Type B pancreatic cell (in vitro differentiated cells): ENCODE measurements at regions not wholly inside any gene's neighbourhood (a gene's known extent, or its start where the extent isn't known, plus 50 kb on each side); places are given as distances from the start of the nearest gene placed in this dataset.
"Not testable (repeated sequence)": the region's sequence is repeated elsewhere in the genome, so short reads cannot be mapped to it uniquely, and the experiment has no call there.

Source experiments
- DNase-seq: peaks from one replicate; pipeline ENCODE4 v3.0.0; 2021; ENCODE audit warnings: mixed read lengths; ENCODE audit not compliant: unreplicated experiment; ENCODE audit errors: extremely low spot score
- H3K27ac Mint-ChIP-seq: 2 replicates; pipeline ENCODE4 v1.8.0; 2021; ENCODE audit warnings: mild to moderate bottlenecking, mixed read lengths
- H3K27me3 Mint-ChIP-seq: 2 replicates; pipeline ENCODE4 v1.8.0; 2021; ENCODE audit warnings: mixed read lengths
- H3K36me3 Mint-ChIP-seq: 2 replicates; pipeline ENCODE4 v1.8.0; 2021; ENCODE audit warnings: mixed read lengths
- H3K4me1 Mint-ChIP-seq: one replicate; pipeline ENCODE4 v1.8.0; 2021; ENCODE audit warnings: mixed read lengths; ENCODE audit not compliant: unreplicated experiment
- H3K4me3 Mint-ChIP-seq: 2 replicates; pipeline ENCODE4 v1.8.0; 2021; ENCODE audit warnings: mild to moderate bottlenecking, mixed read lengths
- H3K9me3 Mint-ChIP-seq: 2 replicates; pipeline ENCODE4 v1.8.0; 2021; ENCODE audit warnings: mixed read lengths
- CTCF ChIP-seq: fragments of 200-600 bp; sonication (generic); conservative IDR thresholded peaks from 2 replicates; pipeline ENCODE4 v1.5.0; 2021; ENCODE audit warnings: antibody characterized with exemption, mild to moderate bottlenecking

GRCh38 chr12:124136796-124137195, 158.1 kb upstream of the RFLNA start:
- Mint-ChIP-seq H3K9me3 (peaks cover 7% of the 10 kb centered on the region), H3K4me1 (peaks cover 24% of the 10 kb centered on the region)
- TF ChIP-seq CTCF = no peak

DNA sequence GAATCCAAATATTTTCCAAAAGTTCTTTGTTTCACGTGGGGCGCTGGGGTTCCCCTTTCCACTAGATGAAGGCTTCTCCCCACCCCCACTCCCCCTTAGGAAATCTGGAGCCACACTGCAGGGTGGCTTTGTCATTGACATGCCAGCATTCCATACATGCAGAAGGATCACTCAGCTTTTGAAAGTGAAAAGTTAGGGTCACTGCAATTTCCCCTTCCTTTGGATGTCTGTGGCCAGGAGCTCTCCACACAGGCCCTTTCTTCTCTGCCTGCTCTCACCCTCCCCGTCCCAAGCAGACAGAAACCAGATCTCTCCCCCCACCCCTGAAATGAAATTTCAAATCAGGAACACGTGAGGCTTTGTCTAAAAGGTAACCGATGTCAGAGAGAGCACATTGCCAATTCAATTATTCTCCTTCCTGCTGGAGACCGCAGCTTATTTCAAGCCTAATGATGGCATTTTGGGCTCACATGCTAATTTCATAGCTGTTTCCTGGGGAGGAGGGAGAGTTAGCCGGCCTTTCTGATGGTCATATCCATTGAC, 153.9 kb upstream of the RFLNA start:
- Mint-ChIP-seq H3K4me3 (peak overlapping the region; percentile 25), H3K4me1 (peaks cover 22% of the 10 kb centered on the region), H3K27me3 (no peaks in the 10 kb centered on the region), H3K36me3 (peaks cover 10% of the 10 kb centered on the region), H3K27ac (peak overlapping the region; percentile 44), H3K9me3 (peaks cover 12% of the 10 kb centered on the region)
- no peak for DNase-seq
- no peak for TF ChIP-seq CTCF

More at GRCh38 chr12:124136796-124137195, 158.1 kb upstream of the RFLNA start:
- H3K27ac Mint-ChIP-seq = no peak overlapping the region
- no peaks in the 10 kb centered on the region for H3K27me3 Mint-ChIP-seq
- peaks cover 10% of the 10 kb centered on the region for H3K36me3 Mint-ChIP-seq
- DNase-seq = no peak
- no peak overlapping the region for H3K4me3 Mint-ChIP-seq

DNA sequence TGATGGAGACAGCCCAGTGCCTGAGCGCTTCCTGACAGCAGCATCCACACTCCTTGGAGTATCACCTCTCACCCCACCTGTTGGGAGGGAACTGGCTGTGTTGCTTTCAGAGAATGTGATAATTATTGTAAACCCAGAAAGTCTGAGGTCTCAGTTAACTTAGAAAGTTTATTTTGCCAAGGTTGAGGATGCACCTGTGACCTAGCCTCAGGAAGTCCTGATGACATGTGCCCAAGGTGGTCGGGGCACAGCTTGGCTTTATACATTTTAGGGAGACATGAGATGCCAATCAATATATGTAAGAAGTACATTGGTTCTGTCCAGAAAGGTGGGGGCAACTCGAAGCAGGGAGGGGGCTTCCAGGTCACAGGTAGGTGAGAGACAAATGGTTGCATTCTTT, 153.3 kb upstream of the RFLNA start:
- Mint-ChIP-seq H3K27ac (peak overlapping the region; percentile 44), H3K9me3 (peaks cover 12% of the 10 kb centered on the region), H3K4me1 (peaks cover 22% of the 10 kb centered on the region), H3K4me3 (peak overlapping the region; percentile 25)
- DNase-seq, H3K27me3 Mint-ChIP-seq, H3K36me3 Mint-ChIP-seq: not testable (repeated sequence)

GRCh38 chr12:124142395-124143035, 152.4 kb upstream of the RFLNA start:
- peaks cover 6% of the 10 kb centered on the region for H3K36me3 Mint-ChIP-seq
- H3K27me3 Mint-ChIP-seq = no peaks in the 10 kb centered on the region
- TF ChIP-seq CTCF = no peak
- no peak overlapping the region for H3K27ac Mint-ChIP-seq
- H3K4me3 Mint-ChIP-seq = no peak overlapping the region
- DNase-seq = no peak
- peaks cover 12% of the 10 kb centered on the region for H3K9me3 Mint-ChIP-seq
- peaks cover 26% of the 10 kb centered on the region for H3K4me1 Mint-ChIP-seq

DNA sequence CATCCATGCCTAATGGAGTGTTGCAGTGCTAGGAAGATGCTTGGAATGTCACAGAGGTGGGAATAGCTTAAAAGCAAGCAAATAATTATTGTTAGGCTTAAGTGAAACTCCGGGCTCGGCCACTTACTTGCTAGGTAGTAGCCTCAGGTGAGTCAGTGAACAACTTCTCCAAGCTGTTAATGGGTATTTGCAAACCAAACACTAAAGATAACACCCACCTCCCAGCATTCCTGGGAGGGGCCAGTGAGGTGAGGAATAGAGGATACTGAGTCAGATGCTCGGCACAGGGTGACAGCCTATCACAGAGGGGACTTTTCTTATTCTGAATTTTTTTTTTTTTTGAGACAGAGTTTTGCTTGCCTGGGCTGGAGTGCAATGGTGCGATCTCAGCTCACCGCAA, 151.2 kb upstream of the RFLNA start:
- Mint-ChIP-seq H3K27ac (peak overlapping the region; percentile 35), H3K27me3 (no peaks in the 10 kb centered on the region), H3K4me1 (peaks cover 35% of the 10 kb centered on the region), H3K9me3 (peaks cover 5% of the 10 kb centered on the region), H3K4me3 (peak overlapping the region; percentile 27), H3K36me3 (no peaks in the 10 kb centered on the region)
- no peak for TF ChIP-seq CTCF
- DNase-seq = no peak

DNA sequence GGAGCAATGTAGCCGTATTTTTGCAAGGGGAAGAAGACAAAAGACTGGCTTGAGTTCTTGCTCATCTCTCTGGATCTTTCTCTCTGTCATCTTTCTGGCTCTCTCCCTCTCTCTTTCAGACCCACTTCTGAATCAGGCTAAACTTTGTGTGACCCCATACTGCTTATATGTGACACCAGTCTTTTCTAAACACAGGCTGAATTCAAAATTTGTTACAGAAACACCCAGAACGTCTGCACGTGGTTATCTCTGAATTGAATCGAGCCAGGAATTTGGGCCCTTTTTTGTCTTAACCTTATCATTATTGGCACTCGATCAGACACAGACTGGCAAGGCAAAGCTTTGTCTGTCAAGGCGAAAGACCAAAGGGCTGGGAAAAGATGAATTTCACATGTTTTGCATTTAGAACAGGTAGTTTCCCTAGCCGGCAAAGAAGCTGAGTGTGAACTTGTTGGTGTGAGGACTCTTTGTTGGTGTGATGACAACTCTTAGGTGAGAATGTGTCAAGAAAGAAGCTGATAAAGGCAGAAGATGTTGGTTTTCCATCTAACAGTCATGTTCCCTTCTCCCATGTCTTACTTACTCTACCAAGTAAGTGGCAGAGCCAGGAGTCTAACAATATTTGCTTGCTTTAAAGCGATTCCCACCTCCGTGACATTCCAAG, 150.2 kb upstream of the RFLNA start:
- no peak overlapping the region for H3K27ac Mint-ChIP-seq
- H3K4me1 Mint-ChIP-seq = peaks cover 43% of the 10 kb centered on the region
- H3K27me3 Mint-ChIP-seq = no peaks in the 10 kb centered on the region
- TF ChIP-seq CTCF = no peak
- H3K9me3 Mint-ChIP-seq = peaks cover 9% of the 10 kb centered on the region
- peaks cover 3% of the 10 kb centered on the region for H3K36me3 Mint-ChIP-seq
- no peak for DNase-seq
- no peak overlapping the region for H3K4me3 Mint-ChIP-seq
